HEK293 (cell line): ENCODE measurements at regions not wholly inside any gene's neighbourhood (a gene's known extent, or its start where the extent isn't known, plus 50 kb on each side); places are given as distances from the start of the nearest gene placed in this dataset.

Experiments used
- CTCF ChIA-PET: fragments of 350-600 bp; formaldehyde crosslinking; extraction: SDS; loops from one replicate; lab custom pipeline; 2021; ENCODE audit warnings: antibody characterized with exemption; lab: Yijun Ruan, JAX
- POLR2A ChIA-PET: fragments of 300-600 bp; formaldehyde crosslinking; extraction: SDS; loops from one replicate; lab custom pipeline; 2020; ENCODE audit warnings: antibody characterized with exemption, inconsistent platforms; lab: Yijun Ruan, JAX
- H3K27ac ChIP-seq: fragments of 200-500 bp; sonication (Bioruptor generic); 2 replicates; pipeline ENCODE4 v1.5.1; 2014; ENCODE audit warnings: low read depth, low read length, control low read depth, inconsistent platforms; ENCODE audit errors: extremely low read depth
- H3K36me3 ChIP-seq, 2 experiments: fragments of 200-500 bp in 1 of 2; sonication (Bioruptor generic) in 1 of 2; 1 replicate in 1 of 2; 2 replicates in 1 of 2; pipeline ENCODE4 v1.5.1; 2014 to 2017; ENCODE audit warnings: inconsistent platforms in 2 of 2, low read length in 2 of 2; ENCODE audit not compliant: control insufficient read depth in 2 of 2, insufficient read depth in 1 of 2
- H3K4me1 ChIP-seq: fragments of 200-500 bp; sonication (Bioruptor generic); 2 replicates; pipeline ENCODE4 v1.5.1; 2014; ENCODE audit warnings: mild to moderate bottlenecking, low read length, inconsistent platforms; ENCODE audit not compliant: control insufficient read depth, insufficient read depth
- H3K4me3 ChIP-seq: 2 replicates; pipeline ENCODE4 v1.5.1; 2011; ENCODE audit warnings: low read depth, mild to moderate bottlenecking, control low read depth, low read length, moderate library complexity
- H3K9me3 ChIP-seq: fragments of 200-500 bp; sonication (Bioruptor generic); 2 replicates; pipeline ENCODE4 v1.5.1; 2014; ENCODE audit warnings: low read depth, low read length, inconsistent platforms; ENCODE audit not compliant: control insufficient read depth, insufficient read depth
- PRDM10 ChIP-seq: fragments of 450-650 bp; formaldehyde crosslinking; IDR thresholded peaks from 2 replicates; pipeline ENCODE4 v1.5.1; 2016; ENCODE audit warnings: missing biosample characterization, missing genetic modification characterization
- SCRT1 ChIP-seq: fragments of 450-650 bp; formaldehyde crosslinking; IDR thresholded peaks from 2 replicates; pipeline ENCODE4 v1.5.1; 2016; ENCODE audit warnings: missing biosample characterization, missing genetic modification characterization, borderline replicate concordance
- TCF7L2 ChIP-seq: IDR thresholded peaks from 2 replicates; pipeline ENCODE4 v1.6.1; 2011; ENCODE audit warnings: low read depth, mild to moderate bottlenecking, inconsistent platforms, low read length, moderate library complexity, borderline replicate concordance
- TRIM28 ChIP-seq: IDR thresholded peaks from 2 replicates; pipeline ENCODE4 v1.6.1; 2011; ENCODE audit warnings: low read length, control low read depth, borderline replicate concordance
- ZFP3 ChIP-seq: fragments of 450-650 bp; formaldehyde crosslinking; IDR thresholded peaks from 2 replicates; pipeline ENCODE4 v1.5.1; 2016; ENCODE audit warnings: low read depth, missing biosample characterization, missing genetic modification characterization
- ZNF10 ChIP-seq: fragments of 450-650 bp; formaldehyde crosslinking; IDR thresholded peaks from 2 replicates; pipeline ENCODE4 v1.5.1; 2017; ENCODE audit warnings: missing biosample characterization, missing genetic modification characterization
- ZNF133 ChIP-seq: fragments of 450-650 bp; formaldehyde crosslinking; IDR thresholded peaks from 2 replicates; pipeline ENCODE4 v1.5.1; 2016; ENCODE audit warnings: missing biosample characterization, missing genetic modification characterization
- ZNF174 ChIP-seq: fragments of 450-650 bp; formaldehyde crosslinking; IDR thresholded peaks from 2 replicates; pipeline ENCODE4 v1.5.0; 2017; ENCODE audit warnings: missing biosample characterization, mild to moderate bottlenecking, missing genetic modification characterization
- ZNF175 ChIP-seq: fragments of 450-650 bp; formaldehyde crosslinking; IDR thresholded peaks from 2 replicates; pipeline ENCODE4 v1.5.1; 2016; ENCODE audit warnings: missing biosample characterization, missing genetic modification characterization
- ZNF221 ChIP-seq: fragments of 450-650 bp; formaldehyde crosslinking; IDR thresholded peaks from 2 replicates; pipeline ENCODE4 v1.5.1; 2017; ENCODE audit warnings: missing biosample characterization, missing genetic modification characterization, borderline replicate concordance
- ZNF23 ChIP-seq: fragments of 450-650 bp; formaldehyde crosslinking; IDR thresholded peaks from 2 replicates; pipeline ENCODE4 v1.5.1; 2016; ENCODE audit warnings: missing biosample characterization, missing genetic modification characterization, borderline replicate concordance
- ZNF274 ChIP-seq, 2 experiments: fragments of 200-500 bp in 1 of 2; fragments of 450-650 bp in 1 of 2; sonication (Bioruptor generic) in 1 of 2; formaldehyde crosslinking in 1 of 2; IDR thresholded peaks; 2 replicates each; pipeline versions ENCODE4 v1.5.1 to v1.6.1; 2014 to 2016; ENCODE audit warnings: borderline replicate concordance in 1 of 2, inconsistent platforms in 1 of 2, low read length in 1 of 2, missing biosample characterization in 1 of 2, missing genetic modification characterization in 1 of 2
- ZNF324 ChIP-seq: fragments of 450-650 bp; formaldehyde crosslinking; IDR thresholded peaks from 2 replicates; pipeline ENCODE4 v1.5.1; 2016; ENCODE audit warnings: missing biosample characterization, missing genetic modification characterization
- ZNF335 ChIP-seq: fragments of 450-650 bp; formaldehyde crosslinking; conservative IDR thresholded peaks from 2 replicates; pipeline ENCODE4 v1.5.1; 2016; ENCODE audit warnings: missing biosample characterization, missing genetic modification characterization
- ZNF510 ChIP-seq: fragments of 450-650 bp; formaldehyde crosslinking; IDR thresholded peaks from 2 replicates; pipeline ENCODE4 v1.5.1; 2018; ENCODE audit warnings: mild to moderate bottlenecking, missing genetic modification characterization, missing biosample characterization; ENCODE audit not compliant: insufficient replicate concordance
- ZNF529 ChIP-seq: fragments of 450-650 bp; formaldehyde crosslinking; IDR thresholded peaks from 2 replicates; pipeline ENCODE4 v1.5.1; 2017; ENCODE audit warnings: missing genetic modification characterization, missing biosample characterization; ENCODE audit not compliant: insufficient replicate concordance
- ZNF600 ChIP-seq: fragments of 450-650 bp; formaldehyde crosslinking; IDR thresholded peaks from 2 replicates; pipeline ENCODE4 v1.5.1; 2016; ENCODE audit warnings: missing biosample characterization, missing genetic modification characterization
- ZNF621 ChIP-seq: fragments of 450-650 bp; formaldehyde crosslinking; IDR thresholded peaks from 2 replicates; pipeline ENCODE4 v1.5.1; 2017; ENCODE audit warnings: missing biosample characterization, missing genetic modification characterization
- ZNF626 ChIP-seq: fragments of 450-650 bp; sonication (Bioruptor Pico); formaldehyde crosslinking; IDR thresholded peaks from 2 replicates; pipeline ENCODE4 v1.5.1; 2018; ENCODE audit warnings: missing biosample characterization, missing genetic modification characterization, inconsistent platforms
- TF ChIP-seq, protein P1 (sequence below): fragments of 450-650 bp; formaldehyde crosslinking; IDR thresholded peaks from 2 replicates; pipeline ENCODE4 v1.5.1; 2016; ENCODE audit warnings: missing biosample characterization, missing genetic modification characterization
- TF ChIP-seq, protein P2 (sequence below): fragments of 450-650 bp; formaldehyde crosslinking; IDR thresholded peaks from 2 replicates; pipeline ENCODE4 v1.5.1; 2016; ENCODE audit warnings: missing biosample characterization, missing genetic modification characterization

- Histone ChIP-seq H3K4me1 (no peaks in the 10 kb centered on the region; the same call in 1 of the 2 replicates), H3K4me3 (no peak overlapping the region), H3K9me3 (no peaks in the 10 kb centered on the region), H3K27ac (no peak overlapping the region), H3K36me3 (no peaks in the 10 kb centered on the region)
- TF ChIP-seq ZNF175 (no peak), ZNF626 (tag by site-specific recombination) (no peak), ZNF335 (tag by site-specific recombination) (peak; percentile 27; the same call in 1 of the 2 replicates), ZNF133 (no peak), ZNF621 (tag by site-specific recombination) (no peak)
- POLR2A ChIA-PET, result no interaction called here
- CTCF ChIA-PET, result no interaction called here
Measured at GRCh38 chr9:22170556-22170955, 161.5 kb upstream of the CDKN2B start.

DNA sequence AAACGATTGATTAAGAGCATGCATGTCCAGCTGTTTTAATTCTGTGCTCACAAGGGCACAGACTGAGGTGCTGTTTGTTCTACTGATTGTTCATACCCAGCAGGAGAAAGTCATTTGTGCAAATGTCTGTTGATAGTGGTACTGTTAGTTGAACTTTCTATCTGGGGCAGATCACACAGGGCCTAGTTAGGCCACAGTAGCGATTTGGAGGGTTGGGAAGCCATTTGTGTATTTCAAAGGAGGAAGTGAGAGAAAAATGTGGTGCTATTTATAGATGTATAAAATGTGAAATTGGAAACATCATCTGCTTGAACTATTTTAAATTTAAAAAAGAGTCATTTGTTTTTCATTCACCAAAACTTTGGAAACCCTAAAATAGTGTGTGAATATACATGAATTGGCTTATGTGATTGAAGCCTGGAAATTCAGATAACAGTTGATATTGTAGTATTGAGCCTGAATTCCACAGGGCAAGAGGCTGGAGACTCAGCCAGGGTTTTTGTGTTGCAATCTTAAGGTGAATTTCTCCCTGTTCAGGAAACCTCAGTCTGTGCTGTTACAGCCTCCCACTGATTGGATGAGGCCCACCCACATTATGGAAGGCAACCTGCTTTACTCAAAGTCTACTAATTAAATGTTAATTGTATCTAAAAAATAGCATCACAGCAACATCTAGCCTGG lies 162.0 kb upstream of the CDKN2B start:
- no peaks in the 10 kb centered on the region; the same call in 1 of the 2 replicates for H3K4me1 ChIP-seq
- H3K36me3 ChIP-seq, result no peaks in the 10 kb centered on the region
- ChIA-PET POLR2A (no interaction called here), CTCF (no interaction called here)
- H3K4me3 ChIP-seq, result no peak overlapping the region
- TF ChIP-seq ZNF10 (tag by site-specific recombination) (peak; percentile 59; the same call in 1 of the 2 replicates), TRIM28 (peak; percentile 53; the same call in 1 of the 2 replicates), ZNF529 (tag by site-specific recombination) (no peak)
- TF ChIP-seq, all 188 proteins: peak for 2
- Histone ChIP-seq H3K9me3 (no peaks in the 10 kb centered on the region), H3K27ac (no peak overlapping the region)

DNA sequence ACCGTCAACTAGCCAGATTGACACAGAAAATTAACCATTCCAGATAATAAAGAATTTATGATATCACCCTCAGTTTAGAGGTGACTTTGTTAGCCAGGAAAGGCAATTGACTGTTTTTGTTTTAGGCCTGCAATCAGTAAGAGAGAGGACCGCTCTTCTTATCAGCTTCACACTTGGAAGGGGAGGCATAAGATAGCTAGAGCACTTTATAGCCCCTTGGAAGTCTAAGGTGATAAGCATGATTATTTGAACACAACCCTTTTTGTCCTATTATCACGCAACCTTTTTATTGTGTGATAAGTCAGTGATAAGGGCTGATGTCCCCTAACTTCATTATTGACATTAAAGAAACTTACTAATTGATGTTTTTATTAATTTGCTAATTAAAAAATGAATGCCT lies 162.6 kb upstream of the CDKN2B start:
- CTCF ChIA-PET, result no interaction called here
- H3K4me1 ChIP-seq, result no peaks in the 10 kb centered on the region; the same call in 1 of the 2 replicates
- H3K4me3 ChIP-seq, result no peak overlapping the region
- H3K9me3 ChIP-seq, result no peaks in the 10 kb centered on the region
- POLR2A ChIA-PET, result no interaction called here
- no peak overlapping the region for H3K27ac ChIP-seq
- TF ChIP-seq, protein P1, sequence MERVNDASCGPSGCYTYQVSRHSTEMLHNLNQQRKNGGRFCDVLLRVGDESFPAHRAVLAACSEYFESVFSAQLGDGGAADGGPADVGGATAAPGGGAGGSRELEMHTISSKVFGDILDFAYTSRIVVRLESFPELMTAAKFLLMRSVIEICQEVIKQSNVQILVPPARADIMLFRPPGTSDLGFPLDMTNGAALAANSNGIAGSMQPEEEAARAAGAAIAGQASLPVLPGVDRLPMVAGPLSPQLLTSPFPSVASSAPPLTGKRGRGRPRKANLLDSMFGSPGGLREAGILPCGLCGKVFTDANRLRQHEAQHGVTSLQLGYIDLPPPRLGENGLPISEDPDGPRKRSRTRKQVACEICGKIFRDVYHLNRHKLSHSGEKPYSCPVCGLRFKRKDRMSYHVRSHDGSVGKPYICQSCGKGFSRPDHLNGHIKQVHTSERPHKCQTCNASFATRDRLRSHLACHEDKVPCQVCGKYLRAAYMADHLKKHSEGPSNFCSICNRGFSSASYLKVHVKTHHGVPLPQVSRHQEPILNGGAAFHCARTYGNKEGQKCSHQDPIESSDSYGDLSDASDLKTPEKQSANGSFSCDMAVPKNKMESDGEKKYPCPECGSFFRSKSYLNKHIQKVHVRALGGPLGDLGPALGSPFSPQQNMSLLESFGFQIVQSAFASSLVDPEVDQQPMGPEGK (tag by site-specific recombination), result no peak
- TF ChIP-seq ZNF600 (tag by site-specific recombination) (no peak), SCRT1 (no peak), ZNF324 (tag by site-specific recombination) (no peak), TCF7L2 (peak; percentile 29; the same call in 1 of the 2 replicates)
- H3K36me3 ChIP-seq, result no peaks in the 10 kb centered on the region

GRCh38 chr9:22173908-22174307 lies 164.8 kb upstream of the CDKN2B start:
- ChIA-PET CTCF (no interaction called here), POLR2A (no interaction called here)
- Histone ChIP-seq H3K4me3 (no peak overlapping the region), H3K9me3 (no peaks in the 10 kb centered on the region), H3K36me3 (no peaks in the 10 kb centered on the region), H3K27ac (no peak overlapping the region), H3K4me1 (no peaks in the 10 kb centered on the region; the same call in 1 of the 2 replicates)
- TF ChIP-seq ZFP3 (tag by site-specific recombination) (no peak), ZNF174 (tag by site-specific recombination) (no peak), ZNF510 (tag by site-specific recombination) (no peak), PRDM10 (tag by site-specific recombination) (no peak), ZNF274 (IDR thresholded peaks at IDR 0.05; ENCODE audit: low read length) (no peak), ZNF274 (tag by site-specific recombination; IDR thresholded peaks at IDR 0.05; ENCODE audit: borderline replicate concordance) (no peak), ZNF23 (tag by site-specific recombination) (no peak), ZNF221 (tag by site-specific recombination) (no peak)
- TF ChIP-seq, protein P2, sequence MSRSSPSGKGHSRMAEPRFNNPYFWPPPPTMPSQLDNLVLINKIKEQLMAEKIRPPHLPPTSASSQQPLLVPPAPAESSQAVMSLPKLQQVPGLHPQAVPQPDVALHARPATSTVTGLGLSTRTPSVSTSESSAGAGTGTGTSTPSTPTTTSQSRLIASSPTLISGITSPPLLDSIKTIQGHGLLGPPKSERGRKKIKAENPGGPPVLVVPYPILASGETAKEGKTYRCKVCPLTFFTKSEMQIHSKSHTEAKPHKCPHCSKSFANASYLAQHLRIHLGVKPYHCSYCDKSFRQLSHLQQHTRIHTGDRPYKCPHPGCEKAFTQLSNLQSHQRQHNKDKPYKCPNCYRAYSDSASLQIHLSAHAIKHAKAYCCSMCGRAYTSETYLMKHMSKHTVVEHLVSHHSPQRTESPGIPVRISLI (tag by site-specific recombination), result no peak
